ENCODE measurements at regions not wholly inside any gene's neighbourhood (a gene's known extent, or its start where the extent isn't known, plus 50 kb on each side); places are given as distances from the start of the nearest gene placed in this dataset.

DNA sequence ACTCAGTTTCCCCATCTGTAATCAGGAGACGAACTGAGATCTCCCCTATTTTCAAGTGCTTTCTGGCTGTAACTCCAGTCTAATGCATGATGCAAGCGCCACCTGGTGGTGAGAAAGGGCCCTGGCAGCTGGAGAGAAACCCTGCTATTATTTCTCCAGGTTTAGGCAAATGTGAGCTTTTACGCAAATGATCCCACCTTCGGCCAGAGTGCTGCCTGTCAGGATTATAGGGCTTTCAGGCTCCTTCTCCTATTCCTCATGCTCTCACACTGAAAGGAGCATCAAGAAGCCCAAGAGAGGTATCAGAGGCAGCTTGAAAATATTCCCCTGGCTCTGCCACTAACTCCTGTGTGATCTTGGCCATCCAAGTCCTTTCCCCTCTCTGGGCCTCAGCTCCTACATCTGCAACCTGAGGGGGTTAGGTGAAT lies 93.9 kb upstream of the RASGRF1 start:
- no TSS peak for BruUV-seq (replicated peaks)
- Mint-ChIP-seq H3K9me3 (ENCODE audit: low read depth, unreplicated experiment) (no peaks in the 10 kb centered on the region), H3K4me3 (ENCODE audit: low read depth, unreplicated experiment) (no peak overlapping the region), H3K27ac (ENCODE audit: unreplicated experiment) (no peak overlapping the region), H3K4me1 (ENCODE audit: low read depth, unreplicated experiment) (peaks cover under 1% of the 10 kb centered on the region), H3K27me3 (ENCODE audit: unreplicated experiment) (peaks cover 66% of the 10 kb centered on the region), H3K36me3 (ENCODE audit: insufficient read depth, unreplicated experiment) (no peaks in the 10 kb centered on the region)
- TF ChIP-seq, protein P1, sequence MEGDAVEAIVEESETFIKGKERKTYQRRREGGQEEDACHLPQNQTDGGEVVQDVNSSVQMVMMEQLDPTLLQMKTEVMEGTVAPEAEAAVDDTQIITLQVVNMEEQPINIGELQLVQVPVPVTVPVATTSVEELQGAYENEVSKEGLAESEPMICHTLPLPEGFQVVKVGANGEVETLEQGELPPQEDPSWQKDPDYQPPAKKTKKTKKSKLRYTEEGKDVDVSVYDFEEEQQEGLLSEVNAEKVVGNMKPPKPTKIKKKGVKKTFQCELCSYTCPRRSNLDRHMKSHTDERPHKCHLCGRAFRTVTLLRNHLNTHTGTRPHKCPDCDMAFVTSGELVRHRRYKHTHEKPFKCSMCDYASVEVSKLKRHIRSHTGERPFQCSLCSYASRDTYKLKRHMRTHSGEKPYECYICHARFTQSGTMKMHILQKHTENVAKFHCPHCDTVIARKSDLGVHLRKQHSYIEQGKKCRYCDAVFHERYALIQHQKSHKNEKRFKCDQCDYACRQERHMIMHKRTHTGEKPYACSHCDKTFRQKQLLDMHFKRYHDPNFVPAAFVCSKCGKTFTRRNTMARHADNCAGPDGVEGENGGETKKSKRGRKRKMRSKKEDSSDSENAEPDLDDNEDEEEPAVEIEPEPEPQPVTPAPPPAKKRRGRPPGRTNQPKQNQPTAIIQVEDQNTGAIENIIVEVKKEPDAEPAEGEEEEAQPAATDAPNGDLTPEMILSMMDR (IDR thresholded peaks at IDR 0.05; ENCODE audit: unreplicated experiment), result peak; percentile 87
- CTCF ChIA-PET, result interaction anchor here (0.6 to 2.1 kb wide), 20 partner anchors 9 to 446 kb away, joined by 3 to 40 read pairs (median 4); partner anchors contain the start of genes CTSH and MORF4L1
- intact Hi-C loops (cut with micrococcal nuclease; ENCODE audit: unreplicated experiment), result loop anchor here (1.0 kb wide), 2 partner anchors 156 to 274 kb away; no protein-coding TSS in a partner anchor
- peak; percentile 84 for DNase-seq

DNA sequence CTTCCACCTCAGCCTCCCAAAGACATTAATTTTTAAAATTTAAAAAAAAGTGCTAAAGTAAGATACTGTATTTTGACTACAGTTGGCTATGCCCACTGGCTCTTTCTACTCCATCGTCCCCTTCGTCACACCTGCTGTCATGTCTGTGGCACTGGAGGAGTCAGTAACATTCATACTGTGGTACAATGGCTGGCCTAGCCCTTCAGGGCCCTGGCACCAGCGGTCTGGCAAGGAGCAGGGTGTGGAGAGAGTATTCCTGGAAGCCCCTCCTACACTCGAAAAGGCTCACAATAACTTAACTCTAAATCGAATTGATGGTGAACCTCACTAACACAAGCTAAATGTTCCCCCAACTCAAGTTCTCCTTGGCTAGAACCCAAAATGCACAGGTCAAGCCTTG lies 89.7 kb upstream of the RASGRF1 start:
- BruUV-seq (replicated peaks), result no TSS peak
- Mint-ChIP-seq H3K36me3 (ENCODE audit: insufficient read depth, unreplicated experiment) (no peaks in the 10 kb centered on the region), H3K27ac (ENCODE audit: unreplicated experiment) (no peak overlapping the region), H3K4me1 (ENCODE audit: low read depth, unreplicated experiment) (peaks cover 6% of the 10 kb centered on the region), H3K4me3 (ENCODE audit: low read depth, unreplicated experiment) (no peak overlapping the region), H3K27me3 (ENCODE audit: unreplicated experiment) (peaks cover 50% of the 10 kb centered on the region), H3K9me3 (ENCODE audit: low read depth, unreplicated experiment) (no peaks in the 10 kb centered on the region)
- DNase-seq, result no peak
- intact Hi-C loops (cut with micrococcal nuclease; ENCODE audit: unreplicated experiment), result no loop called here
- TF ChIP-seq, protein P1 (IDR thresholded peaks at IDR 0.05; ENCODE audit: unreplicated experiment), result no peak
- CTCF ChIA-PET, result interaction anchor here (0.6 to 1.6 kb wide), 2 partner anchors 23 to 308 kb away, joined by 3 to 4 read pairs; partner anchors contain the start of gene MORF4L1

DNA sequence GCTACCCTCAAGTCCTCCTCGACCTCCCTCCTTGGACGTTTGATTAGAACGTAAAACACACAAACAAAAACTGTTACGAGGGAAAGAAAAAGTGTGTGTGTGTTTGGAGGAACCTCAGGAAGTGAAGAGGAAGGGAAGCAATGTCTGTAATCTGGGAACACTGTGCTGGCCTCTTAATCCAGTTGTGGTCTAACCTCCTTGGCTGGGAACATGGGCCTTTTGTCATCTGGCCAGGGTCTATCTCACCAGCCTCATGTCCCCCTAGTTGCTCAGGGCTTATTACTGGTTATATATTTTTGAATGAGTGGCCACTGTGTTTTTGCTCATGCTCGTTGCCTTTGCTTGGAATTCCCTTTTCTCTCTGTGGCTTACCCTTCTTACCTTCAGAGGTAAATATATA lies 89.0 kb upstream of the RASGRF1 start:
- Mint-ChIP-seq H3K27me3 (ENCODE audit: unreplicated experiment) (peaks cover 51% of the 10 kb centered on the region), H3K27ac (ENCODE audit: unreplicated experiment) (no peak overlapping the region), H3K4me3 (ENCODE audit: low read depth, unreplicated experiment) (no peak overlapping the region), H3K4me1 (ENCODE audit: low read depth, unreplicated experiment) (peaks cover 6% of the 10 kb centered on the region), H3K9me3 (ENCODE audit: low read depth, unreplicated experiment) (no peaks in the 10 kb centered on the region), H3K36me3 (ENCODE audit: insufficient read depth, unreplicated experiment) (no peaks in the 10 kb centered on the region)
- intact Hi-C loops (cut with micrococcal nuclease; ENCODE audit: unreplicated experiment), result no loop called here
- CTCF ChIA-PET, result interaction anchor here (1.0 to 1.6 kb wide), 2 partner anchors 22 to 151 kb away, joined by 3 to 4 read pairs; no protein-coding TSS in a partner anchor
- DNase-seq, result no peak
- BruUV-seq (replicated peaks), result no TSS peak
- TF ChIP-seq, protein P1 (IDR thresholded peaks at IDR 0.05; ENCODE audit: unreplicated experiment), result no peak

DNA sequence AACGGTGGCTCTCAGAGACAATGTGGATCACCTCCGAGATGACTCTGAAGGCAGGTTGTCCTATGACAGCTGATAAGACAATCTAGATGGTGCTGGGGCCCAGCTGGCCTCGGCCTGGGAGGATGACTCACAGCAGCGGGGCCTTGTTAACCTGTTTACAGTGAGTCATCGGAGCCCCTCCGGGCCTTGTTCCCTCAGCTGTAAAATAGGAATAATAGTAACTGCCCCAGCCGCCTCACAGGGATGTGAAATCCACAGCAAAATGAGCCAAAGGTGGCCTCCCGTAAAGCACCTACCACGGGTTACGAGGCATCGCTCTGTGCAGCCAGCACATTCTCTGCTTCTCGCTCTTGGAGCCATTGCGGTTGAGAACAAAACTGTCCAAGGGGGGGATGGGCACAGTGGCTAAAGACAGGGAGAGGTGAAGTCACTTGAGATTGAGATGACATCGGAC lies 88.6 kb upstream of the RASGRF1 start:
- BruUV-seq (replicated peaks), result no TSS peak
- intact Hi-C loops (cut with micrococcal nuclease; ENCODE audit: unreplicated experiment), result no loop called here
- Mint-ChIP-seq H3K9me3 (ENCODE audit: low read depth, unreplicated experiment) (no peaks in the 10 kb centered on the region), H3K27me3 (ENCODE audit: unreplicated experiment) (peaks cover 55% of the 10 kb centered on the region), H3K27ac (ENCODE audit: unreplicated experiment) (no peak overlapping the region), H3K36me3 (ENCODE audit: insufficient read depth, unreplicated experiment) (no peaks in the 10 kb centered on the region), H3K4me1 (ENCODE audit: low read depth, unreplicated experiment) (peaks cover 6% of the 10 kb centered on the region), H3K4me3 (ENCODE audit: low read depth, unreplicated experiment) (no peak overlapping the region)
- TF ChIP-seq, protein P1 (IDR thresholded peaks at IDR 0.05; ENCODE audit: unreplicated experiment), result no peak
- peak; percentile 45 for DNase-seq
- CTCF ChIA-PET, result interaction anchor here (0.6 to 1.2 kb wide), 3 partner anchors 10 to 597 kb away, joined by 3 to 5 read pairs (median 3); no protein-coding TSS in a partner anchor

All from Calu3 (cell line).